T-helper 1 cell treated with Interleukin-12 subunit alpha and Interleukin-12 subunit beta and Interleukin-4 antibody, amounts not matched to agents 30 μg/mL and 1 μg/mL, for 36 hours (primary cell): ENCODE measurements at regions not wholly inside any gene's neighbourhood (a gene's known extent, or its start where the extent isn't known, plus 50 kb on each side); places are given as distances from the start of the nearest gene placed in this dataset.

Experiments used
- H3K27ac Mint-ChIP-seq: one replicate; pipeline ENCODE4 v1.8.0; 2021; ENCODE audit warnings: mild to moderate bottlenecking, mixed read lengths
- H3K27me3 Mint-ChIP-seq: one replicate; pipeline ENCODE4 v1.8.0; 2021; ENCODE audit warnings: low read depth, mixed read lengths
- H3K36me3 Mint-ChIP-seq: one replicate; pipeline ENCODE4 v1.8.0; 2021; ENCODE audit warnings: low read depth, mixed read lengths
- H3K4me1 Mint-ChIP-seq: one replicate; pipeline ENCODE4 v1.8.0; 2021; ENCODE audit warnings: low read depth, mixed read lengths
- H3K4me3 Mint-ChIP-seq: one replicate; pipeline ENCODE4 v1.8.0; 2021; ENCODE audit warnings: mild to moderate bottlenecking, moderate library complexity, mixed read lengths
- H3K9me3 Mint-ChIP-seq: one replicate; pipeline ENCODE4 v1.8.0; 2021; ENCODE audit warnings: mixed read lengths

GRCh38 chr5:158294701-158295100 lies 435.8 kb upstream of the CLINT1 start:
- Mint-ChIP-seq H3K27me3 (no peaks in the 10 kb centered on the region), H3K9me3 (peaks cover 8% of the 10 kb centered on the region), H3K4me1 (no peaks in the 10 kb centered on the region), H3K27ac (no peak overlapping the region), H3K4me3 (no peak overlapping the region), H3K36me3 (no peaks in the 10 kb centered on the region)

- Mint-ChIP-seq H3K36me3 (no peaks in the 10 kb centered on the region), H3K27ac (no peak overlapping the region), H3K9me3 (peaks cover 8% of the 10 kb centered on the region), H3K27me3 (no peaks in the 10 kb centered on the region), H3K4me1 (no peaks in the 10 kb centered on the region), H3K4me3 (no peak overlapping the region)
Measured at GRCh38 chr5:158292981-158293380, 434.0 kb upstream of the CLINT1 start.

- H3K36me3 Mint-ChIP-seq: no peaks in the 10 kb centered on the region
- H3K9me3 Mint-ChIP-seq: peaks cover 1% of the 10 kb centered on the region
- no peaks in the 10 kb centered on the region for H3K4me1 Mint-ChIP-seq
- H3K27ac Mint-ChIP-seq: no peak overlapping the region
- H3K4me3 Mint-ChIP-seq: no peak overlapping the region
- no peaks in the 10 kb centered on the region for H3K27me3 Mint-ChIP-seq
Measured at GRCh38 chr5:158289967-158290366, 431.0 kb upstream of the CLINT1 start.

- Mint-ChIP-seq H3K9me3 (no peaks in the 10 kb centered on the region), H3K4me1 (no peaks in the 10 kb centered on the region), H3K27ac (no peak overlapping the region), H3K27me3 (no peaks in the 10 kb centered on the region), H3K36me3 (no peaks in the 10 kb centered on the region), H3K4me3 (no peak overlapping the region)
Measured at GRCh38 chr5:158288272-158288657, 429.3 kb upstream of the CLINT1 start.

GRCh38 chr5:158287643-158288271 lies 428.8 kb upstream of the CLINT1 start:
- Mint-ChIP-seq H3K36me3 (no peaks in the 10 kb centered on the region), H3K9me3 (no peaks in the 10 kb centered on the region), H3K4me3 (no peak overlapping the region), H3K27me3 (no peaks in the 10 kb centered on the region), H3K4me1 (no peaks in the 10 kb centered on the region), H3K27ac (no peak overlapping the region)

GRCh38 chr5:158286827-158287226 lies 427.9 kb upstream of the CLINT1 start:
- Mint-ChIP-seq H3K36me3 (no peaks in the 10 kb centered on the region), H3K27ac (no peak overlapping the region), H3K4me1 (no peaks in the 10 kb centered on the region), H3K9me3 (no peaks in the 10 kb centered on the region), H3K4me3 (no peak overlapping the region), H3K27me3 (no peaks in the 10 kb centered on the region)

- no peak overlapping the region for H3K27ac Mint-ChIP-seq
- no peaks in the 10 kb centered on the region for H3K9me3 Mint-ChIP-seq
- no peaks in the 10 kb centered on the region for H3K4me1 Mint-ChIP-seq
- H3K27me3 Mint-ChIP-seq: no peaks in the 10 kb centered on the region
- H3K36me3 Mint-ChIP-seq: no peaks in the 10 kb centered on the region
- no peak overlapping the region for H3K4me3 Mint-ChIP-seq
Measured at GRCh38 chr5:158285698-158286097, 426.8 kb upstream of the CLINT1 start.

GRCh38 chr5:158284242-158284641 lies 425.3 kb upstream of the CLINT1 start:
- no peaks in the 10 kb centered on the region for H3K4me1 Mint-ChIP-seq
- no peaks in the 10 kb centered on the region for H3K9me3 Mint-ChIP-seq
- H3K4me3 Mint-ChIP-seq: no peak overlapping the region
- H3K27me3 Mint-ChIP-seq: no peaks in the 10 kb centered on the region
- no peak overlapping the region for H3K27ac Mint-ChIP-seq
- no peaks in the 10 kb centered on the region for H3K36me3 Mint-ChIP-seq

- H3K27me3 Mint-ChIP-seq: no peaks in the 10 kb centered on the region
- H3K4me3 Mint-ChIP-seq: no peak overlapping the region
- no peaks in the 10 kb centered on the region for H3K36me3 Mint-ChIP-seq
- no peak overlapping the region for H3K27ac Mint-ChIP-seq
- H3K4me1 Mint-ChIP-seq: no peaks in the 10 kb centered on the region
- no peaks in the 10 kb centered on the region for H3K9me3 Mint-ChIP-seq
Measured at GRCh38 chr5:158283397-158283796, 424.5 kb upstream of the CLINT1 start.

GRCh38 chr5:158278216-158278925 lies 419.4 kb upstream of the CLINT1 start:
- no peaks in the 10 kb centered on the region for H3K4me1 Mint-ChIP-seq
- H3K9me3 Mint-ChIP-seq: no peaks in the 10 kb centered on the region
- H3K27ac Mint-ChIP-seq: no peak overlapping the region
- H3K36me3 Mint-ChIP-seq: no peaks in the 10 kb centered on the region
- no peaks in the 10 kb centered on the region for H3K27me3 Mint-ChIP-seq
- H3K4me3 Mint-ChIP-seq: no peak overlapping the region

- Mint-ChIP-seq H3K4me1 (no peaks in the 10 kb centered on the region), H3K27me3 (no peaks in the 10 kb centered on the region), H3K4me3 (no peak overlapping the region), H3K36me3 (no peaks in the 10 kb centered on the region), H3K9me3 (no peaks in the 10 kb centered on the region), H3K27ac (no peak overlapping the region)
Measured at GRCh38 chr5:158277276-158277675, 418.3 kb upstream of the CLINT1 start.

- H3K27ac Mint-ChIP-seq: no peak overlapping the region
- no peaks in the 10 kb centered on the region for H3K4me1 Mint-ChIP-seq
- no peaks in the 10 kb centered on the region for H3K36me3 Mint-ChIP-seq
- no peaks in the 10 kb centered on the region for H3K9me3 Mint-ChIP-seq
- no peaks in the 10 kb centered on the region for H3K27me3 Mint-ChIP-seq
- H3K4me3 Mint-ChIP-seq: no peak overlapping the region
Measured at GRCh38 chr5:158276692-158277091, 417.7 kb upstream of the CLINT1 start.

- no peak overlapping the region for H3K4me3 Mint-ChIP-seq
- H3K27ac Mint-ChIP-seq: no peak overlapping the region
- H3K36me3 Mint-ChIP-seq: no peaks in the 10 kb centered on the region
- H3K27me3 Mint-ChIP-seq: no peaks in the 10 kb centered on the region
- no peaks in the 10 kb centered on the region for H3K4me1 Mint-ChIP-seq
- no peaks in the 10 kb centered on the region for H3K9me3 Mint-ChIP-seq
Measured at GRCh38 chr5:158275511-158275910, 416.6 kb upstream of the CLINT1 start.

GRCh38 chr5:158273035-158273434 lies 414.1 kb upstream of the CLINT1 start:
- Mint-ChIP-seq H3K9me3 (no peaks in the 10 kb centered on the region), H3K27me3 (no peaks in the 10 kb centered on the region), H3K4me3 (no peak overlapping the region), H3K4me1 (no peaks in the 10 kb centered on the region), H3K36me3 (no peaks in the 10 kb centered on the region), H3K27ac (no peak overlapping the region)

GRCh38 chr5:158272409-158272808 lies 413.5 kb upstream of the CLINT1 start:
- H3K9me3 Mint-ChIP-seq: no peaks in the 10 kb centered on the region
- H3K27me3 Mint-ChIP-seq: no peaks in the 10 kb centered on the region
- no peak overlapping the region for H3K4me3 Mint-ChIP-seq
- no peak overlapping the region for H3K27ac Mint-ChIP-seq
- H3K4me1 Mint-ChIP-seq: no peaks in the 10 kb centered on the region
- no peaks in the 10 kb centered on the region for H3K36me3 Mint-ChIP-seq
